Panc1 (cell line): ENCODE measurements at regions not wholly inside any gene's neighbourhood (a gene's known extent, or its start where the extent isn't known, plus 50 kb on each side); places are given as distances from the start of the nearest gene placed in this dataset.

Experiments used
- ATAC-seq: fragments of 200-7000 bp; cut with Tn5 transposase; 2 replicates; pipeline ENCODE4 v1.9.1; 2020; ENCODE audit warnings: mild to moderate bottlenecking, moderate library complexity
- BruUV-seq: library from RNA; stranded (reverse); fragments of 400-500 nt; replicated peaks from 2 replicates; lab custom pipeline; 2021; lab: Mats Ljungman, UMichigan
- CTCF ChIA-PET: fragments of 300-600 bp; sonication (Branson Sonifier 250); formaldehyde crosslinking; loops from one replicate; lab custom pipeline; 2022; ENCODE audit warnings: antibody characterized with exemption; lab: Charles Lee
- POLR2A ChIA-PET: fragments of 300-600 bp; sonication (Branson Sonifier 250); formaldehyde crosslinking; loops from one replicate; lab custom pipeline; 2022; ENCODE audit warnings: antibody characterized with exemption; lab: Charles Lee
- DNase-seq: peaks from one replicate; pipeline ENCODE4 v3.0.0-alpha.2; 2010; ENCODE audit warnings: low read depth, low spot score
- H3K27ac ChIP-seq: 2 replicates; pipeline ENCODE4 v1.5.1; 2011; ENCODE audit warnings: mild to moderate bottlenecking, low read length, inconsistent platforms
- H3K27me3 ChIP-seq: fragments of 200-500 bp; sonication (Bioruptor generic); 2 replicates; pipeline ENCODE4 v1.6.0; 2014; ENCODE audit warnings: low read length, inconsistent platforms; ENCODE audit not compliant: control insufficient read depth, insufficient read depth
- H3K36me3 ChIP-seq: fragments of 200-500 bp; sonication (Bioruptor generic); 2 replicates; pipeline ENCODE4 v1.5.1; 2014; ENCODE audit warnings: inconsistent platforms, mild to moderate bottlenecking, low read length, moderate library complexity; ENCODE audit not compliant: control insufficient read depth, insufficient read depth
- H3K4me1 ChIP-seq: 2 replicates; pipeline ENCODE4 v1.5.1; 2011; ENCODE audit warnings: inconsistent platforms, mild to moderate bottlenecking, low read length, moderate library complexity; ENCODE audit not compliant: control insufficient read depth, insufficient read depth
- H3K4me3 ChIP-seq, 2 experiments: 2 replicates each; pipeline ENCODE4 v1.5.1; 2011 to 2012; ENCODE audit warnings: low read depth in 2 of 2, low read length in 2 of 2, mild to moderate bottlenecking in 2 of 2, inconsistent platforms in 1 of 2, moderate library complexity in 1 of 2
- H3K9me3 ChIP-seq: fragments of 200-500 bp; sonication (Bioruptor generic); 2 replicates; pipeline ENCODE4 v1.5.1; 2014; ENCODE audit warnings: low read depth, mild to moderate bottlenecking, inconsistent platforms, low read length, moderate library complexity; ENCODE audit not compliant: control insufficient read depth, insufficient read depth
- CTCF ChIP-seq: fragments of 450-650 bp; IDR thresholded peaks from 2 replicates; pipeline ENCODE4 v1.5.1; 2017; ENCODE audit warnings: mild to moderate bottlenecking
- POLR2AphosphoS5 ChIP-seq: IDR thresholded peaks from 2 replicates; pipeline ENCODE4 v1.6.1; 2012; ENCODE audit warnings: mild to moderate bottlenecking, low read depth, low read length, moderate library complexity
- REST ChIP-seq, 2 experiments: IDR thresholded peaks; 2 replicates each; pipeline ENCODE4 v1.6.1; 2011 to 2012; ENCODE audit warnings: low read depth in 2 of 2, control low read depth in 1 of 2, low read length in 1 of 2, mild to moderate bottlenecking in 1 of 2, moderate library complexity in 1 of 2; ENCODE audit not compliant: insufficient read depth in 1 of 2
- SIN3A ChIP-seq: IDR thresholded peaks from 2 replicates; pipeline ENCODE4 v1.6.1; 2012; ENCODE audit warnings: low read depth, mild to moderate bottlenecking, low read length, moderate library complexity, borderline replicate concordance; ENCODE audit not compliant: insufficient read depth
- TCF7L2 ChIP-seq: IDR thresholded peaks from 2 replicates; pipeline ENCODE4 v1.6.1; 2011; ENCODE audit warnings: mild to moderate bottlenecking, low read depth, low read length, inconsistent platforms
- in situ Hi-C: cut with HindIII; loops from 2 replicates; pipeline ENCODE4 v1.10.0; 2016; ENCODE audit warnings: low sequenced_read_pairs, low pct_unique_long_range_greater_than_20kb
- intact Hi-C: fragments of 100-400 bp; cut with micrococcal nuclease; formaldehyde crosslinking; loops from one replicate; pipeline ENCODE4 v1.10.0; 2022; ENCODE audit not compliant: unreplicated experiment

- in situ Hi-C loops: no loop called here
- ChIA-PET POLR2A (no interaction called here), CTCF (no interaction called here)
- intact Hi-C loops: no loop called here
- Histone ChIP-seq H3K27ac (no peak overlapping the region), H3K9me3 (no peaks in the 10 kb centered on the region), H3K27me3 (no peaks in the 10 kb centered on the region), H3K36me3 (no peaks in the 10 kb centered on the region), H3K4me1 (no peaks in the 10 kb centered on the region), H3K4me3 (no peak overlapping the region)
- DNase-seq: no peak
- no TSS peak for BruUV-seq
- ATAC-seq: no peak
- TF ChIP-seq SIN3A: no peak
- no peak for TF ChIP-seq CTCF
- TF ChIP-seq POLR2AphosphoS5: no peak
- TF ChIP-seq TCF7L2: no peak
- no peak for TF ChIP-seq REST (IDR thresholded peaks at IDR 0.05; ENCODE audit: insufficient read depth in 1 of 2, low read depth in 2 of 2, low read length in 1 of 2)
Observed at GRCh38 chr12:18953505-18953904, 176.0 kb upstream of the PLEKHA5 start.

- Histone ChIP-seq H3K27me3 (no peaks in the 10 kb centered on the region), H3K4me3 (no peak overlapping the region), H3K4me1 (no peaks in the 10 kb centered on the region), H3K27ac (no peak overlapping the region), H3K9me3 (no peaks in the 10 kb centered on the region), H3K36me3 (no peaks in the 10 kb centered on the region)
- ATAC-seq (no peak), DNase-seq (no peak)
- intact Hi-C loops (no loop called here), in situ Hi-C loops (no loop called here)
- BruUV-seq: no TSS peak
- ChIA-PET POLR2A (no interaction called here), CTCF (no interaction called here)
- TF ChIP-seq SIN3A: no peak
- no peak for TF ChIP-seq CTCF
- TF ChIP-seq REST (IDR thresholded peaks at IDR 0.05; ENCODE audit: insufficient read depth in 1 of 2, low read depth in 2 of 2, low read length in 1 of 2): no peak
- no peak for TF ChIP-seq POLR2AphosphoS5
- no peak for TF ChIP-seq TCF7L2
Observed at GRCh38 chr12:18955594-18955993, 173.9 kb upstream of the PLEKHA5 start.
